CD4-positive, alpha-beta T cell treated with Interferon alpha-2 for 1 hour (primary cell): ENCODE measurements at regions not wholly inside any gene's neighbourhood (a gene's known extent, or its start where the extent isn't known, plus 50 kb on each side); places are given as distances from the start of the nearest gene placed in this dataset.

Source experiments
- DNase-seq, 2 donors: peaks; one replicate each; pipeline ENCODE4 v3.0.0-alpha.2; 2020 to 2022

- no peak for DNase-seq
These were observed 58.9 kb downstream of the IRX1 start for GRCh38 chr5:3654515-3654914.

DNA sequence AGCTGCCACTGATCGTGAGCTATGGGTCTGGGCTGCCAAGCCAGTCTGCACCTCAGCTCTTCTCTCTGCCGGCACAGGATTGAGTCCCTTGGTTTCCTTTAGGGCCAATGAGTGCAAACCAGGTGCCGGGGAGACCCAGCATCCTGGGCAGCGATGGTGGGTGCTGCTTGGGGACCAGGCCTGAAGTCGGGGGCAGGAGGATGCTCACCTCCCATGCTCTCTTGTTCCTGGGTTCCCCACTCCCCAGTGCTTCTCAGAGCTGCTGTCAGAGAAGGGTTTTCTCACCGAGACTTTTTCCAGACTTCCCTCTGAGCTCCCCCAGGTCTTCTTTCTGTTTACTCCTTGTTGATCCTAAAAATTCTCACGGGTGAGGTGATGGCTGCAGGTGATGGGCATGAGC lies 61.2 kb downstream of the IRX1 start:
- no peak for DNase-seq

- no peak for DNase-seq
These were observed 61.9 kb downstream of the IRX1 start for GRCh38 chr5:3657364-3658022.

DNA sequence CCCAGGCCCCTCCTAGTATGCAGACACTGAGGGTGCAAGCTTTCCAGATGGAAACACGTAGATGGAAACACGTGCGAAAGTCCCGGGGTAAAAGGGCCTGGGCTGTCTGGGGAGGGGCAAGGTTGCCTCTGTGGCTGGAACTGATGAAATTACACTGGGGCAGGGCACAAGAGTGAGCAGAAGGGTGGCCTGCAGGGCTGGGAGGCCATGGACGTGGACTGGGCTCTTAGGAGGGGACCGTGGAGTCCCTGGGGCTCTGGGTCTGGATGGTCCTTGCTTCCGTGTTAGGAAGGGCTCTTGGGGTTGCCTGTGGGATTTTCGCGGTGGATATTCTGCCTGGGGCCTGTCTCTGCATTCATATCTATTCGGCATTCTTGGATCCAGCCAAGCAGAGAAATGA lies 63.3 kb downstream of the IRX1 start:
- DNase-seq = no peak

- DNase-seq = no peak
These were observed 64.3 kb downstream of the IRX1 start for GRCh38 chr5:3659907-3660306.

DNA sequence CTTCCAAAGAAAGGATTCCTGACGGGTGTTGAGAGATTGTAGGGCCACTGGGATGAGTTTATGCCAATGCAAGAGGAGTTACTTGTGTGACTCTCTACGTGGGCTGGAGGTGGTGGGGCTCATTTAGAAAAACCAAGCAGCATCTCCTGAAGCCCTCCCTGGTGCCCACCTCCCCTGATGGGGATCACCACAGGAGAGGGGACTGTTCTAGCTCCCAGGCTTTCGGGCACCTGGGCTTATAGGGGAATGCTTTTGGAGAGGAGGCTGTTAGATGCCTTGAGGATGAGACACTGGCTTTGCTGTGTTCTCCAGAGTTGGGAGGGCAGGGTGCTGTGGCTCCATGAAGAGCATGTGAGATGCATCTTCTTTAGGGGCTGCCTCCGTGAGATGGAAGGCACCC lies 65.0 kb downstream of the IRX1 start:
- DNase-seq = no peak

DNA sequence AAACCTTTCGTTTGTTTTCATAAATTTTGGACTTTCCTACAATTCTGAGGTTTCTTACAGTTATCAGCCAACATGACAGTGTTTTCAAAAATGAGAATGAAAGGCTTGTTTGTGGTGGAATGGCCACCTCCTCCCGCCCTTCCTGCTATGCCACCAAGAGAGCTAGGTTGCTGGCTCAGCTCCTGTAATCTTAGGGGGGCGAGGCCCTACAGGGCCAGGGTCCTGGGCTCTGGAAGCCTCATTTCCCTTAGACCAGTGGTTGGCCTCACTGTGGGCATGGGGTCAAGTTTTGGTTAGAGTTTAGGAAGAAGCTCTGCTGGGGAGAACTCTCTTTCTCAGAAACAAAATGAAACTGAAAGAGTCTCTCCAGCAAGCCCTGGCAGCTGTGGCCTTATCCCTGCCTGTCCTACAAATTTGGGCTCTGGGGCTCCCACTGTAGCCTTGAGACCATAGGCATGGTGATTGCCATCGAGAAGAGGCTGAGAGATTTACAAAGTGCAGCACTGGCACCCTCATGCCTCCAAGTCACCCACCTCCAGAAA lies 66.2 kb downstream of the IRX1 start:
- no peak for DNase-seq

DNA sequence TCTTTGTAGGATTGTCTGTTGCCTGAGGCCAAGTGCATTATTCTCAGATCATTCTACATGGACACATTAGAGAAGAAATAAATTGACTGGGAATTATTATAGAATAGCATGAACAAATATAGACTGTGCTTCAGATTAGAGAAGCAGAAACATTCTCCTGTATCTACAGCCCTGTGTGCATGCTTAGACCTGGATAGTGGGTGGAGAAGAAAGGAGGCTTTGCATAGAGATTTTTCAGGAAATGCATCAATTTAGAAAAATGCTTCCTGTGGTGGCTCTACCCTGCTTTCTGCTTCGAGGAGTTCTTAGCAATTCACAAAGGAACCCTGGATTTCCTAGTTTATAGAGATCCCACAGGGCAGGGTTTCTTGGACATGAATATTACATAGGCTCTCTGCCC lies 66.7 kb downstream of the IRX1 start:
- no peak for DNase-seq

- DNase-seq = no peak
These were observed 75.7 kb downstream of the IRX1 start for GRCh38 chr5:3671337-3671736.

DNA sequence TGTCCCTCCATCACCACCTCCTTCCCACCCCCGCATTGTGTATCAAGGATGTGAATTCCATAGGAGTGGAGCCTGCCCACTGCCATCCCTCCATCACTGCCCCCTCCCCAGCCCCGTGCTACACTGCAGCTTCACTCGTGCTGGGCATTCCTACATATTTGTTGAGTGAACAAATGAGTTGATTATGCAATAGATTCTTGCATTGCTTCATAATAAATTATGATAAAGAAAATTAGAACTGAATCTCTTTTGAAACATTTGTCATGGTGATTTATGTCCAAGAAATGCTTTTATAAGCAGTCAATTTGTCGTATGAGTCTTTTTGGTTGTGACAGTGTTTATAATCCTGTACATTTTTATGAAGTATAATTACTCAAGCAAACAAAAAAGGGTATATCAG lies 83.2 kb downstream of the IRX1 start:
- DNase-seq = no peak

- no peak for DNase-seq
These were observed 85.2 kb downstream of the IRX1 start for GRCh38 chr5:3680821-3681220.

- DNase-seq = no peak
These were observed 88.5 kb downstream of the IRX1 start for GRCh38 chr5:3684118-3684517.

- no peak for DNase-seq
These were observed 89.2 kb downstream of the IRX1 start for GRCh38 chr5:3684771-3685354.

DNA sequence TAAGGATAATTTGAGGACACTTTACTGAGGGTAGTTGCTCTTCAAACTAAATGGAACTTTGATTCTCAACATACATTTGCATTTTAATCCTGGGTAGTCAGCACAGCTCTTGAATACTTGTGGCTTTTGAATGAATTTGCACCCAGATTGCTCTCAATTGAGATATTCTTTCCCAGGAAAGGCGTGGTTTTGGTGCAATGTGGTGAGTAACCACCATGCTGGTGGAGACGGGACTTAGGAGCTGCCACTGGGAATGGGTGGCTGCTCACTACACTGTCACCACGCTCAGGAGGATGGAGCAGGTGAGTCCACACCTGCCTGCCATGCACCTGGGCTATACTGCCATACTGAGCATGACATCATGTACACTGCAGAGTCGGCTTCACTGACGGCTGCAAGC lies 99.2 kb downstream of the IRX1 start:
- DNase-seq = no peak

GRCh38 chr5:3695818-3696217 lies 100.2 kb downstream of the IRX1 start:
- no peak for DNase-seq

- DNase-seq = no peak
These were observed 102.8 kb downstream of the IRX1 start for GRCh38 chr5:3698412-3698811.

DNA sequence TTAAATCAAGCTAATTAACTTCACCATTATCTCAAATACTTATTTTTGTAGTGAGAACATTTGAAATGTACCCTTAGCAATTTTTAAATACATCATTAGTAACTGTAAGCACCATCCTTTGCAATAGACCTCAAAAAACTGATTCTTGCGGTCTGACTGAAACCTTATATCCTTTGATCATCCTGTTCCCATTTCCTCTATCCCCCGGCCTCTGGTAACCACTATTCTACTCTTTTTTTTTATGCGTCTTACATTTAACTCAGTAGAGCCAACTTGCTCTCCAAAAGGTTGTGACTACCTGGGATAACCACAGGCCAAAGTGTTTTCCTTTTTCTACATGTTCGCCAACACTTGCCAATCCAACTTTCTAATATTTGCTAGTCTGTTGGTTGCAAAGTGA lies 106.1 kb downstream of the IRX1 start:
- no peak for DNase-seq

- no peak for DNase-seq
These were observed 109.0 kb downstream of the IRX1 start for GRCh38 chr5:3704661-3705060.

GRCh38 chr5:3709068-3709716 lies 113.6 kb downstream of the IRX1 start:
- no peak for DNase-seq

GRCh38 chr5:3709717-3710348 lies 114.2 kb downstream of the IRX1 start:
- DNase-seq = no peak

DNA sequence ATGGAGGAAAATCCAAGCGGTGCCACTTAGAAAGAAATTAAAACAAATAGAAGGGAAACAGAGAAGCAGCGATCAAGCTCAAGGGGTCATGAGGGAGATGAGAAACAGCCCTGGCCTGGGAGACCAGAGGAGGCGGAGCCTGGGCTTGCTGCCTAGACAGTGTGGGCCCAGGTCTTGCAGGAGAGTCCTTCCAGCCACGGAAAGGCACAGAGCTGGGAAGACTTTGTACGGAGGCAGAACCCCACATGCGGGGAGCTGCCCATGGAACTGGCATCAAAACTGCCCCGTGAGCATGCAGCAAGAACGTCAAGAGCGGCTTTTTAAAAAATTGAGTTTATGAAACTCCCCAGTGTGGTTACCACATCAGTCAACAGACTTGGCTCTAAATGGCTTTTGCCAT lies 119.4 kb downstream of the IRX1 start:
- DNase-seq = no peak

- no peak for DNase-seq
These were observed 134.0 kb downstream of the IRX1 start for GRCh38 chr5:3729631-3730030.

GRCh38 chr5:3734632-3735031 lies 139.0 kb downstream of the IRX1 start:
- DNase-seq = no peak

DNA sequence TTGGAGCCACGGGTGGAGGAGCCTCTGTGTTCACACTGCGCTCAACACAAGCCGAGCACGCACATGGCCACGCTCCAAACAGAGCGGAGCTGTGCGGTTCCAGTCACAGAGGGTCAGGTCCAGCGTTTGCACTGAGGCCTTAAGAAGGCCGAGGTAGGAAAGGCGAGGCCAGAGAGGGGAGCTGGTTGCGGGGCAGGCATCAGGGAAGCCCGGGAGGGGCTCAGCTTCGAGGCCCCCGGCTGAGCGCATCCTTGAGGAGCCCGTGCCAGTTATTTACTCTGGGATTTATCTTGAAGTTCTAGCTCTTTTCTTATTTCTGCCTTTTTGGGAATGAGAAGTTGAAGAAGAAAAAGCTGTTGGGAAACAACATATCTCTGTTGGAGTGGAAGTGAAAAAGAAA lies 140.8 kb downstream of the IRX1 start:
- DNase-seq = no peak
